ENCODE measurements at regions not wholly inside any gene's neighbourhood (a gene's known extent, or its start where the extent isn't known, plus 50 kb on each side); places are given as distances from the start of the nearest gene placed in this dataset.

GRCh38 chr2:21782866-21783265 is 659.1 kb downstream of the TDRD15 start:
- TF ChIP-seq KLF9 (tag by site-specific recombination; IDR thresholded peaks at IDR 0.05; ENCODE audit: low read depth) (no peak), ZNF692 (tag by site-specific recombination; IDR thresholded peaks at IDR 0.05) (no peak), ZNF24 (tag by site-specific recombination; IDR thresholded peaks at IDR 0.05) (no peak), YY1 (tag by site-specific recombination; IDR thresholded peaks at IDR 0.05) (no peak), ZFP3 (tag by site-specific recombination; IDR thresholded peaks at IDR 0.05; ENCODE audit: low read depth) (no peak), ZNF19 (tag by site-specific recombination; IDR thresholded peaks at IDR 0.05; ENCODE audit: low read depth) (no peak), ZNF830 (tag by site-specific recombination; IDR thresholded peaks at IDR 0.05; ENCODE audit: low read depth) (no peak), ZNF280C (tag by site-specific recombination; IDR thresholded peaks at IDR 0.05) (no peak), ZNF624 (tag by site-specific recombination; IDR thresholded peaks at IDR 0.05) (no peak), REST (tag by site-specific recombination; IDR thresholded peaks at IDR 0.05) (no peak), ZNF580 (tag by site-specific recombination; IDR thresholded peaks at IDR 0.05) (no peak), ZNF221 (tag by site-specific recombination; IDR thresholded peaks at IDR 0.05; ENCODE audit: borderline replicate concordance) (no peak)
- H3K36me3 ChIP-seq (ENCODE audit: control insufficient read depth in 2 of 2, insufficient read depth in 1 of 2, low read length in 2 of 2): no peaks in the 10 kb centered on the region
- no peaks in the 10 kb centered on the region for H3K4me1 ChIP-seq (ENCODE audit: control insufficient read depth, insufficient read depth, low read length)
- no peak overlapping the region for H3K27ac ChIP-seq (ENCODE audit: extremely low read depth, low read depth, low read length)
- CTCF ChIA-PET: no interaction called here
- no peaks in the 10 kb centered on the region for H3K9me3 ChIP-seq (ENCODE audit: control insufficient read depth, insufficient read depth, low read depth, low read length)
- POLR2A ChIA-PET: no interaction called here
- H3K4me3 ChIP-seq (ENCODE audit: low read depth, low read length): no peak overlapping the region

GRCh38 chr2:21787941-21788340 is 664.2 kb downstream of the TDRD15 start:
- no peaks in the 10 kb centered on the region for H3K4me1 ChIP-seq (ENCODE audit: control insufficient read depth, insufficient read depth, low read length)
- H3K4me3 ChIP-seq (ENCODE audit: low read depth, low read length): no peak overlapping the region
- ChIA-PET CTCF (no interaction called here), POLR2A (no interaction called here)
- no peaks in the 10 kb centered on the region for H3K36me3 ChIP-seq (ENCODE audit: control insufficient read depth in 2 of 2, insufficient read depth in 1 of 2, low read length in 2 of 2)
- H3K27ac ChIP-seq (ENCODE audit: extremely low read depth, low read depth, low read length): no peak overlapping the region
- H3K9me3 ChIP-seq (ENCODE audit: control insufficient read depth, insufficient read depth, low read depth, low read length): no peaks in the 10 kb centered on the region
- TF ChIP-seq ZBTB6 (tag by site-specific recombination; IDR thresholded peaks at IDR 0.05): no peak
- no peak for TF ChIP-seq PATZ1 (tag by site-specific recombination; IDR thresholded peaks at IDR 0.05)
- no peak for TF ChIP-seq ZNF239 (tag by site-specific recombination; IDR thresholded peaks at IDR 0.05)
- TF ChIP-seq ZNF19 (tag by site-specific recombination; IDR thresholded peaks at IDR 0.05; ENCODE audit: low read depth): no peak
- TF ChIP-seq GLI2 (tag by site-specific recombination; IDR thresholded peaks at IDR 0.05; ENCODE audit: borderline replicate concordance, low read depth): no peak
- no peak for TF ChIP-seq ZNF510 (tag by site-specific recombination; IDR thresholded peaks at IDR 0.05; ENCODE audit: insufficient replicate concordance)
- TF ChIP-seq ATF2 (tag by site-specific recombination; IDR thresholded peaks at IDR 0.05; ENCODE audit: low read depth): no peak
- TF ChIP-seq SP7 (tag by site-specific recombination; IDR thresholded peaks at IDR 0.05): no peak
- no peak for TF ChIP-seq ZNF626 (tag by site-specific recombination; IDR thresholded peaks at IDR 0.05)
- no peak for TF ChIP-seq ZNF654 (tag by site-specific recombination; IDR thresholded peaks at IDR 0.05; ENCODE audit: low read depth)
- TF ChIP-seq GLIS2 (tag by site-specific recombination; IDR thresholded peaks at IDR 0.05): no peak
- TF ChIP-seq ZNF404 (tag by site-specific recombination; IDR thresholded peaks at IDR 0.05): no peak

Data from HEK293 (cell line).